ENCODE measurements at regions not wholly inside any gene's neighbourhood (a gene's known extent, or its start where the extent isn't known, plus 50 kb on each side); places are given as distances from the start of the nearest gene placed in this dataset.

- intact Hi-C loops (cut with micrococcal nuclease): no loop called here
Measured at GRCh38 chr2:71876542-71877451, 270.9 kb downstream of the CYP26B1 start.

- intact Hi-C loops (cut with micrococcal nuclease): no loop called here
Measured at GRCh38 chr2:71872466-71873051, 275.1 kb downstream of the CYP26B1 start.

- intact Hi-C loops (cut with micrococcal nuclease): no loop called here
Measured at GRCh38 chr2:71865391-71865965, 282.2 kb downstream of the CYP26B1 start.

GRCh38 chr2:71864085-71864484, 283.6 kb downstream of the CYP26B1 start:
- intact Hi-C loops (cut with micrococcal nuclease): no loop called here

GRCh38 chr2:71863396-71863795, 284.3 kb downstream of the CYP26B1 start:
- intact Hi-C loops (cut with micrococcal nuclease): no loop called here

- intact Hi-C loops (cut with micrococcal nuclease): no loop called here
Measured at GRCh38 chr2:71862921-71863320, 284.7 kb downstream of the CYP26B1 start.

GRCh38 chr2:71861186-71862160, 286.2 kb downstream of the CYP26B1 start:
- intact Hi-C loops (cut with micrococcal nuclease): no loop called here

GRCh38 chr2:71860381-71860926, 287.2 kb downstream of the CYP26B1 start:
- intact Hi-C loops (cut with micrococcal nuclease): no loop called here

- intact Hi-C loops (cut with micrococcal nuclease): no loop called here
Measured at GRCh38 chr2:71859211-71859847, 288.3 kb downstream of the CYP26B1 start.

GRCh38 chr2:71858071-71858470, 289.6 kb downstream of the CYP26B1 start:
- intact Hi-C loops (cut with micrococcal nuclease): no loop called here

- intact Hi-C loops (cut with micrococcal nuclease): no loop called here
Measured at GRCh38 chr2:71857636-71858035, 290.0 kb downstream of the CYP26B1 start.

- intact Hi-C loops (cut with micrococcal nuclease): no loop called here
Measured at GRCh38 chr2:71856773-71857525, 290.7 kb downstream of the CYP26B1 start.

GRCh38 chr2:71853858-71854257, 293.8 kb downstream of the CYP26B1 start:
- intact Hi-C loops (cut with micrococcal nuclease): no loop called here

- intact Hi-C loops (cut with micrococcal nuclease): no loop called here
Measured at GRCh38 chr2:71852141-71852711, 295.4 kb downstream of the CYP26B1 start.

- intact Hi-C loops (cut with micrococcal nuclease): no loop called here
Measured at GRCh38 chr2:71851094-71851750, 296.4 kb downstream of the CYP26B1 start.

- intact Hi-C loops (cut with micrococcal nuclease): no loop called here
Measured at GRCh38 chr2:71850306-71850801, 297.3 kb downstream of the CYP26B1 start.

- intact Hi-C loops (cut with micrococcal nuclease): no loop called here
Measured at GRCh38 chr2:71849607-71850305, 297.9 kb downstream of the CYP26B1 start.

- intact Hi-C loops (cut with micrococcal nuclease): no loop called here
Measured at GRCh38 chr2:71849111-71849510, 298.6 kb downstream of the CYP26B1 start.
